GM23338 (cell line): ENCODE measurements at regions not wholly inside any gene's neighbourhood (a gene's known extent, or its start where the extent isn't known, plus 50 kb on each side); places are given as distances from the start of the nearest gene placed in this dataset.

ENCODE experiments used
- ATAC-seq: fragments of 200-7000 bp; cut with Tn5 transposase; 3 replicates; pipeline ENCODE4 v1.9.1; 2020
- DNase-seq: peaks from one replicate; pipeline ENCODE4 v3.0.0-alpha.2; 2015; ENCODE audit warnings: low spot score
- H2AFZ ChIP-seq: fragments of 200-600 bp; sonication (generic); 2 replicates; pipeline ENCODE4 v1.8.0; 2016; ENCODE audit warnings: antibody characterized with exemption, mild to moderate bottlenecking, moderate library complexity
- H3F3A ChIP-seq: fragments of 200-600 bp; sonication (generic); replicated peaks from 2 replicates; pipeline ENCODE4 v1.8.0; 2017; ENCODE audit warnings: antibody characterized with exemption, mixed run types, low read depth
- H3K27ac ChIP-seq: fragments of 200-600 bp; sonication (generic); 2 replicates; pipeline ENCODE4 v1.6.1; 2016; ENCODE audit warnings: low read depth
- H3K27me3 ChIP-seq: fragments of 200-600 bp; sonication (generic); 2 replicates; pipeline ENCODE4 v1.8.0; 2016; ENCODE audit warnings: mild to moderate bottlenecking, mixed run types, moderate library complexity; ENCODE audit not compliant: insufficient read depth
- H3K36me3 ChIP-seq: fragments of 200-600 bp; sonication (generic); 2 replicates; pipeline ENCODE4 v1.8.0; 2016; ENCODE audit warnings: mild to moderate bottlenecking; ENCODE audit not compliant: insufficient read depth
- H3K4me1 ChIP-seq: fragments of 200-600 bp; sonication (generic); 2 replicates; pipeline ENCODE4 v1.8.0; 2016; ENCODE audit warnings: mild to moderate bottlenecking, moderate library complexity; ENCODE audit not compliant: insufficient read depth
- H3K4me2 ChIP-seq: fragments of 200-600 bp; sonication (generic); 2 replicates; pipeline ENCODE4 v1.7.1; 2017; ENCODE audit warnings: mixed run types
- H3K4me3 ChIP-seq: fragments of 200-600 bp; sonication (generic); 2 replicates; pipeline ENCODE4 v1.6.1; 2016; ENCODE audit warnings: mixed run types
- H3K79me2 ChIP-seq: fragments of 200-600 bp; sonication (generic); replicated peaks from 2 replicates; pipeline ENCODE4 v1.8.0; 2017; ENCODE audit warnings: mild to moderate bottlenecking; ENCODE audit not compliant: insufficient read depth
- H3K9me2 ChIP-seq: fragments of 200-600 bp; sonication (generic); 2 replicates; pipeline ENCODE4 v1.8.0; 2017; ENCODE audit not compliant: insufficient read depth
- H4K20me1 ChIP-seq: fragments of 200-600 bp; sonication (generic); replicated peaks from 2 replicates; pipeline ENCODE4 v1.8.0; 2017; ENCODE audit warnings: mild to moderate bottlenecking; ENCODE audit not compliant: insufficient read depth
- H3K27ac Mint-ChIP-seq: 2 replicates; pipeline ENCODE4 v1.8.0; 2020; ENCODE audit warnings: inconsistent platforms, mild to moderate bottlenecking, moderate library complexity, mixed read lengths
- H3K27me3 Mint-ChIP-seq: 3 replicates; pipeline ENCODE4 v1.8.0; 2022; ENCODE audit warnings: low read depth, mild to moderate bottlenecking, moderate library complexity, mixed read lengths, inconsistent platforms; ENCODE audit not compliant: insufficient read depth, poor library complexity
- H3K36me3 Mint-ChIP-seq: 3 replicates; pipeline ENCODE4 v1.8.0; 2021; ENCODE audit warnings: low read depth, mild to moderate bottlenecking, inconsistent platforms, moderate library complexity, mixed read lengths
- H3K4me1 Mint-ChIP-seq: 3 replicates; pipeline ENCODE4 v1.8.0; 2020; ENCODE audit warnings: mild to moderate bottlenecking, inconsistent platforms, mixed read lengths
- H3K4me3 Mint-ChIP-seq: 3 replicates; pipeline ENCODE4 v1.8.0; 2021; ENCODE audit warnings: moderate library complexity, mild to moderate bottlenecking, inconsistent platforms, mixed read lengths
- H3K9me3 Mint-ChIP-seq: 3 replicates; pipeline ENCODE4 v1.8.0; 2020; ENCODE audit warnings: moderate library complexity, mild to moderate bottlenecking, inconsistent platforms, mixed read lengths
- CREB1 ChIP-seq: fragments of 250-450 bp; sonication (Bioruptor Pico); IDR thresholded peaks from 2 replicates; pipeline ENCODE4 v1.5.0; 2020; ENCODE audit warnings: low read depth, mild to moderate bottlenecking, moderate library complexity
- CTCF ChIP-seq, 2 experiments: fragments of 200-600 bp in 1 of 2; sonication (generic) in 1 of 2; conservative IDR thresholded peaks; 2 replicates each; pipeline versions ENCODE4 v1.5.1 to v1.6.1; 2016 to 2017; ENCODE audit warnings: antibody characterized with exemption in 2 of 2, low read depth in 2 of 2, mild to moderate bottlenecking in 2 of 2, moderate library complexity in 1 of 2
- ETS1 ChIP-seq: IDR thresholded peaks from 2 replicates; pipeline ENCODE4 v1.6.1; 2016; ENCODE audit warnings: antibody characterized with exemption
- EZH2 ChIP-seq: fragments of 200-600 bp; sonication (generic); IDR thresholded peaks from one replicate; pipeline ENCODE4 v1.8.0; 2017; ENCODE audit warnings: antibody characterized with exemption, mild to moderate bottlenecking, low read depth; ENCODE audit not compliant: unreplicated experiment
- EZH2phosphoT487 ChIP-seq: fragments of 200-600 bp; sonication (generic); IDR thresholded peaks from one replicate; pipeline ENCODE4 v1.8.1; 2018; ENCODE audit warnings: antibody characterized with exemption; ENCODE audit not compliant: unreplicated experiment
- JUNB ChIP-seq: IDR thresholded peaks from one replicate; pipeline ENCODE4 v1.6.1; 2016; ENCODE audit warnings: antibody characterized with exemption; ENCODE audit not compliant: unreplicated experiment
- NANOG ChIP-seq: IDR thresholded peaks from 2 replicates; pipeline ENCODE4 v1.6.1; 2016; ENCODE audit warnings: antibody characterized with exemption, borderline replicate concordance
- POLR2AphosphoS5 ChIP-seq: IDR thresholded peaks from 2 replicates; pipeline ENCODE4 v1.6.1; 2016; ENCODE audit warnings: antibody characterized with exemption, low read depth
- REST ChIP-seq: IDR thresholded peaks from one replicate; pipeline ENCODE4 v1.6.1; 2018; ENCODE audit warnings: antibody characterized with exemption; ENCODE audit not compliant: unreplicated experiment
- STAT1 ChIP-seq: IDR thresholded peaks from one replicate; pipeline ENCODE4 v1.6.1; 2016; ENCODE audit warnings: antibody characterized with exemption; ENCODE audit not compliant: unreplicated experiment
- ZNF114 ChIP-seq: fragments of 250-450 bp; sonication (Bioruptor Pico); IDR thresholded peaks from 2 replicates; pipeline ENCODE4 v1.5.0; 2020; ENCODE audit warnings: mild to moderate bottlenecking, moderate library complexity
- ZNF331 ChIP-seq: fragments of 250-450 bp; sonication (Bioruptor Pico); IDR thresholded peaks from 2 replicates; pipeline ENCODE4 v1.5.0; 2020; ENCODE audit warnings: low read depth, mild to moderate bottlenecking, moderate library complexity
- ZNF462 ChIP-seq: fragments of 250-450 bp; sonication (Bioruptor Pico); IDR thresholded peaks from 2 replicates; pipeline ENCODE4 v1.5.0; 2020; ENCODE audit warnings: mild to moderate bottlenecking, moderate library complexity

- Histone ChIP-seq H4K20me1 (no peaks in the 10 kb centered on the region), H3K4me1 (peaks cover 13% of the 10 kb centered on the region), H3K27me3 (no peaks in the 10 kb centered on the region), H3K27ac (no peak overlapping the region), H3K4me3 (no peak overlapping the region), H3K4me2 (no peak overlapping the region), H2AFZ (no peak overlapping the region), H3K79me2 (no peaks in the 10 kb centered on the region), H3K36me3 (no peaks in the 10 kb centered on the region), H3F3A (no peaks in the 10 kb centered on the region), H3K9me2 (no peaks in the 10 kb centered on the region)
- Mint-ChIP-seq H3K27ac (no peak overlapping the region), H3K27me3 (peaks cover 2% of the 10 kb centered on the region), H3K4me1 (peaks cover 17% of the 10 kb centered on the region), H3K36me3 (no peaks in the 10 kb centered on the region), H3K9me3 (no peaks in the 10 kb centered on the region), H3K4me3 (no peak overlapping the region)
- ATAC-seq (no peak), DNase-seq (no peak)
- no peak for TF ChIP-seq CTCF (conservative IDR thresholded peaks at IDR 0.05; ENCODE audit: low read depth in 2 of 2)
- no peak for TF ChIP-seq NANOG
- TF ChIP-seq EZH2: no peak
- no peak for TF ChIP-seq ZNF462
- no peak for TF ChIP-seq POLR2AphosphoS5
- no peak for TF ChIP-seq EZH2phosphoT487
- TF ChIP-seq STAT1: no peak
- no peak for TF ChIP-seq REST
- TF ChIP-seq JUNB: no peak
- TF ChIP-seq ETS1: no peak
- no peak for TF ChIP-seq CREB1
- no peak for TF ChIP-seq ZNF331
- TF ChIP-seq ZNF114 (CRISPR knock-in tag): no peak
Measured at GRCh38 chr5:60545551-60545950, 154.4 kb downstream of the DEPDC1B start.
